H1 (cell line): ENCODE measurements at regions not wholly inside any gene's neighbourhood (a gene's known extent, or its start where the extent isn't known, plus 50 kb on each side); places are given as distances from the start of the nearest gene placed in this dataset.
A peak's percentile ranks its signal among the peaks of the same experiment; 100 is the strongest.

ENCODE experiments used
- CTCF ChIA-PET: fragments of 300-600 bp; sonication (Branson Sonifier 250); formaldehyde crosslinking; loops from one replicate; lab custom pipeline; 2021; ENCODE audit not compliant: partially characterized antibody; lab: Charles Lee
- POLR2A ChIA-PET: fragments of 300-600 bp; sonication (Branson Sonifier 250); formaldehyde crosslinking; loops from one replicate; lab custom pipeline; 2021; ENCODE audit warnings: inconsistent platforms; ENCODE audit not compliant: partially characterized antibody; lab: Charles Lee
- DNase-seq, 2 experiments: peaks; one replicate each; pipeline versions ENCODE4 v3.0.0 to v3.0.0-alpha.2; 2010 to 2022; ENCODE audit warnings: low spot score in 2 of 2, low read depth in 1 of 2, mixed read lengths in 1 of 2
- FAIRE-seq: peaks from 2 replicates; lab custom pipeline; 2011; peaks lifted over from hg19 to GRCh38; lab: Jason Lieb, UNC
- H2AFZ ChIP-seq: 2 replicates; pipeline ENCODE4 v1.8.1; 2012; ENCODE audit warnings: low read length, inconsistent platforms
- H2AK5ac ChIP-seq: 2 replicates; pipeline ENCODE4 v1.6.1; 2013; ENCODE audit warnings: low read depth, low read length
- H2BK120ac ChIP-seq: replicated peaks from 2 replicates; pipeline ENCODE3; 2013; ENCODE audit warnings: low read depth, low read length, inconsistent platforms
- H2BK12ac ChIP-seq: 2 replicates; pipeline ENCODE4 v1.6.1; 2013; ENCODE audit warnings: low read depth, low read length
- H2BK15ac ChIP-seq: 2 replicates; pipeline ENCODE4 v1.6.1; 2013; ENCODE audit warnings: low read length
- H2BK20ac ChIP-seq: 2 replicates; pipeline ENCODE4 v1.6.1; 2013; ENCODE audit warnings: low read length
- H2BK5ac ChIP-seq: 2 replicates; pipeline ENCODE4 v1.6.1; 2013; ENCODE audit warnings: low read depth, low read length
- H3K14ac ChIP-seq: 2 replicates; pipeline ENCODE4 v1.6.1; 2013; ENCODE audit warnings: inconsistent platforms; ENCODE audit not compliant: insufficient read length
- H3K18ac ChIP-seq: 2 replicates; pipeline ENCODE4 v1.6.1; 2013; ENCODE audit warnings: low read length; ENCODE audit errors: extremely low read depth
- H3K23ac ChIP-seq: 2 replicates; pipeline ENCODE4 v1.6.1; 2013; ENCODE audit warnings: inconsistent platforms; ENCODE audit not compliant: insufficient read length
- H3K23me2 ChIP-seq: 2 replicates; pipeline ENCODE4 v1.6.1; 2013; ENCODE audit warnings: low read depth, low read length
- H3K27ac ChIP-seq: 2 replicates; pipeline ENCODE4 v1.6.1; 2011; ENCODE audit warnings: low read depth, low read length, inconsistent platforms
- H3K27me3 ChIP-seq, 4 experiments: replicated peaks in 1 of 4; 1 replicate in 1 of 4; 2 replicates in 3 of 4; pipeline versions ENCODE4 v1.6.1 to v1.8.1; 2011 to 2013; ENCODE audit warnings: low read length in 3 of 4, mild to moderate bottlenecking in 3 of 4, inconsistent platforms in 2 of 4, mixed read lengths in 2 of 4, moderate library complexity in 1 of 4; ENCODE audit not compliant: control insufficient read depth in 3 of 4, insufficient read depth in 3 of 4; ENCODE audit errors: extremely low read depth in 1 of 4
- H3K36me3 ChIP-seq, 4 experiments: 2 replicates each; pipeline versions ENCODE4 v1.6.1 to v1.8.1; 2011 to 2013; ENCODE audit warnings: mild to moderate bottlenecking in 4 of 4, low read length in 3 of 4, moderate library complexity in 2 of 4, control low read depth in 1 of 4, inconsistent platforms in 1 of 4; ENCODE audit not compliant: insufficient read depth in 4 of 4, control insufficient read depth in 2 of 4
- H3K4ac ChIP-seq: replicated peaks from 2 replicates; pipeline ENCODE3; 2013; ENCODE audit warnings: low read length, low read depth, mixed read lengths, inconsistent platforms; ENCODE audit not compliant: insufficient read length
- H3K4me1 ChIP-seq, 4 experiments: replicated peaks in 1 of 4; 1 replicate in 1 of 4; 2 replicates in 3 of 4; pipeline versions ENCODE4 v1.6.1 to v1.8.1; 2011 to 2013; ENCODE audit warnings: low read length in 3 of 4, inconsistent platforms in 2 of 4, mixed read lengths in 1 of 4; ENCODE audit not compliant: insufficient read depth in 4 of 4, control insufficient read depth in 3 of 4
- H3K4me2 ChIP-seq, 2 experiments: 2 replicates each; pipeline versions ENCODE4 v1.6.1 to v1.8.1; 2011 to 2013; ENCODE audit warnings: low read depth in 2 of 2, low read length in 2 of 2, control low read depth in 1 of 2, inconsistent platforms in 1 of 2, mild to moderate bottlenecking in 1 of 2; ENCODE audit not compliant: insufficient read depth in 1 of 2
- H3K4me3 ChIP-seq, 4 experiments: fragments of 200-600, 300-600 bp in 1 of 4; sonication (generic), shearing (Covaris generic), sonication (Bioruptor Twin) in 1 of 4; 2 replicates each; pipeline versions ENCODE4 v1.5.1 to v1.8.1; 2011 to 2016; ENCODE audit warnings: low read length in 4 of 4, low read depth in 3 of 4, control low read depth in 2 of 4, inconsistent platforms in 2 of 4, mild to moderate bottlenecking in 2 of 4, mixed read lengths in 1 of 4, moderate library complexity in 1 of 4; ENCODE audit not compliant: insufficient read depth in 2 of 4; ENCODE audit errors: extremely low read depth in 1 of 4
- H3K56ac ChIP-seq: replicated peaks from 2 replicates; pipeline ENCODE3; 2013; ENCODE audit warnings: low read depth, mild to moderate bottlenecking, mixed read lengths, low read length, inconsistent platforms; ENCODE audit not compliant: insufficient read length
- H3K79me1 ChIP-seq: 2 replicates; pipeline ENCODE4 v1.6.1; 2013; ENCODE audit warnings: low read depth, low read length, control low read depth
- H3K79me2 ChIP-seq, 2 experiments: 2 replicates each; pipeline versions ENCODE4 v1.6.1 to v1.8.1; 2012 to 2013; ENCODE audit warnings: low read length in 2 of 2, mild to moderate bottlenecking in 2 of 2, inconsistent platforms in 1 of 2; ENCODE audit not compliant: insufficient read depth in 2 of 2, control insufficient read depth in 1 of 2
- H3K9ac ChIP-seq, 4 experiments: replicated peaks in 1 of 4; 1 replicate in 1 of 4; 2 replicates in 3 of 4; pipeline versions ENCODE4 v1.6.1 to v1.8.1; 2011 to 2013; ENCODE audit warnings: low read depth in 3 of 4, low read length in 3 of 4, control low read depth in 2 of 4, mild to moderate bottlenecking in 2 of 4, moderate library complexity in 2 of 4, inconsistent platforms in 1 of 4; ENCODE audit errors: extremely low read depth in 1 of 4
- H3K9me3 ChIP-seq, 2 experiments: 2 replicates each; pipeline versions ENCODE4 v1.6.1 to v1.8.1; 2012 to 2013; ENCODE audit warnings: mild to moderate bottlenecking in 2 of 2, moderate library complexity in 2 of 2, control low read depth in 1 of 2, inconsistent platforms in 1 of 2, low read depth in 1 of 2, low read length in 1 of 2, mixed read lengths in 1 of 2; ENCODE audit not compliant: insufficient read depth in 2 of 2
- H4K20me1 ChIP-seq, 2 experiments: replicated peaks in 1 of 2; 2 replicates each; pipeline versions ENCODE3 to v1.8.1; 2011 to 2013; ENCODE audit warnings: inconsistent platforms in 2 of 2, low read length in 2 of 2, mild to moderate bottlenecking in 1 of 2; ENCODE audit not compliant: insufficient read depth in 2 of 2, control insufficient read depth in 1 of 2
- H4K5ac ChIP-seq: 2 replicates; pipeline ENCODE4 v1.6.1; 2013; ENCODE audit warnings: low read length, low read depth, mixed read lengths, inconsistent platforms; ENCODE audit not compliant: insufficient read length
- H4K8ac ChIP-seq: 2 replicates; pipeline ENCODE4 v1.8.0; 2013; ENCODE audit warnings: mild to moderate bottlenecking, moderate library complexity, low read length, inconsistent platforms; ENCODE audit not compliant: insufficient read depth; ENCODE audit errors: extremely low read depth
- H4K91ac ChIP-seq: replicated peaks from 2 replicates; pipeline ENCODE3; 2013; ENCODE audit warnings: low read length, mixed read lengths, inconsistent platforms; ENCODE audit not compliant: insufficient read length
- KDM5A ChIP-seq: fragments of 200-600 bp; IDR thresholded peaks from 2 replicates; pipeline ENCODE4 v1.7.1; 2012; ENCODE audit warnings: mild to moderate bottlenecking, low read length, inconsistent platforms, mixed read lengths
- WGBS, 2 experiments: shearing (Covaris generic) in 1 of 2; methylation state at CpG; one replicate each; pipeline versions ENCODE4 v1.1.6 to v1.1.7; 2013 to 2015; ENCODE audit warnings: low lambda C conversion rate in 2 of 2, mixed read lengths in 2 of 2, inconsistent platforms in 1 of 2, low coverage in 1 of 2, missing lambda C conversion rate in 1 of 2; ENCODE audit not compliant: insufficient replicate concordance in 2 of 2, insufficient coverage in 1 of 2, insufficient read length in 1 of 2; ENCODE audit errors: extremely low coverage in 1 of 2, missing lambda C conversion rate in 1 of 2; 5-methylcytosine and 5-hydroxymethylcytosine counted together
- TF ChIP-seq, protein P1 (sequence below): IDR thresholded peaks from 2 replicates; pipeline ENCODE4 v1.6.1; 2012; ENCODE audit warnings: inconsistent platforms
- TF ChIP-seq, protein P2 (sequence below): IDR thresholded peaks from 2 replicates; pipeline ENCODE4 v1.6.1; 2012; ENCODE audit warnings: inconsistent platforms

DNA sequence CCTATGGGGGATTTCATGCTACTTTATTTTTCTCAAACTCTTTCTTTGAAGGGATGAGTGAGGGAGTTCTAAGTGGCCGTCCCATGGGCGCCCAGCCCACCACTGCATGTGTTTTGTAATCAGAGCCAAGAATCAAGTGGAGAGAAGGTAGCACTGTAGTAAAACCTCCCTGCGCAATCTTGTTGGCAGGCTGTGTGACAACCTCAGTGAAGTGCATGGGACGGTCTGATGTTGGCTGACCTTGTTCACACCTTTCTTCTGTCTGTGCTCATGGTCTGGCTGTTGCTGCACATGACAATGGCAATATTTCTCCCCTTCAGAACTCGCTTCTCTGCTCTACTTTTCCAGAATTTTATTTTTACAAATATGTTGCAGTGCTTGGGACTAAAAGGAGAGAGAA, 71.2 kb upstream of the SHISA3 start:
- POLR2A ChIA-PET = interaction anchor here (0.6 kb wide), 1 partner anchor 24 kb away, joined by 4 read pairs; no protein-coding TSS in a partner anchor
- no peak for FAIRE-seq
- H3K14ac ChIP-seq = no peak overlapping the region
- H4K91ac ChIP-seq = peak overlapping the region; percentile 87
- H3K27ac ChIP-seq = no peak overlapping the region
- H3K18ac ChIP-seq = 0 out of 2 replicates have a peak overlapping the region, but pooled peaks have one; percentile 74
- WGBS, 2 experiments = 87% methylated on average over 5 of the region's 5 CpGs; no CpG with 5 or more reads in 1 of the 2 experiments
- H2AK5ac ChIP-seq = no peak overlapping the region
- H3K79me1 ChIP-seq = no peaks in the 10 kb centered on the region
- H4K5ac ChIP-seq = no peak overlapping the region
- peak overlapping the region; percentile 97; the same call in 1 of the 2 replicates for H2BK20ac ChIP-seq
- no peak overlapping the region for H3K56ac ChIP-seq
- H3K4ac ChIP-seq = no peak overlapping the region
- TF ChIP-seq, protein P1, sequence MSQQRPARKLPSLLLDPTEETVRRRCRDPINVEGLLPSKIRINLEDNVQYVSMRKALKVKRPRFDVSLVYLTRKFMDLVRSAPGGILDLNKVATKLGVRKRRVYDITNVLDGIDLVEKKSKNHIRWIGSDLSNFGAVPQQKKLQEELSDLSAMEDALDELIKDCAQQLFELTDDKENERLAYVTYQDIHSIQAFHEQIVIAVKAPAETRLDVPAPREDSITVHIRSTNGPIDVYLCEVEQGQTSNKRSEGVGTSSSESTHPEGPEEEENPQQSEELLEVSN = peak; percentile 54; the same call in 1 of the 2 replicates
- no peak for TF ChIP-seq KDM5A
- TF ChIP-seq, protein P2, sequence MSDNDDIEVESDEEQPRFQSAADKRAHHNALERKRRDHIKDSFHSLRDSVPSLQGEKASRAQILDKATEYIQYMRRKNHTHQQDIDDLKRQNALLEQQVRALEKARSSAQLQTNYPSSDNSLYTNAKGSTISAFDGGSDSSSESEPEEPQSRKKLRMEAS = peak; percentile 58; the same call in 1 of the 2 replicates
- no peak overlapping the region for H3K23ac ChIP-seq
- H4K8ac ChIP-seq = no peak overlapping the region
- H3K9me3 ChIP-seq = peaks cover 2 to 3% of the 10 kb centered on the region in 2 experiments; a peak in 1 of 4 replicates
- no peak overlapping the region for H3K9ac ChIP-seq
- peak overlapping the region; percentile 36 for H2BK120ac ChIP-seq
- H4K20me1 ChIP-seq = no peaks in the 10 kb centered on the region
- no peak overlapping the region for H3K4me3 ChIP-seq
- peak overlapping the region; percentile 64; the same call in 1 of the 2 replicates for H2BK5ac ChIP-seq
- no peaks in the 10 kb centered on the region for H3K27me3 ChIP-seq
- DNase-seq = no peak
- CTCF ChIA-PET = no interaction called here
- no peaks in the 10 kb centered on the region for H3K79me2 ChIP-seq
- no peak overlapping the region for H2BK15ac ChIP-seq
- 0 out of 2 replicates have a peak overlapping the region, but pooled peaks have one; percentile 30 for H2AFZ ChIP-seq
- no peak overlapping the region for H3K4me2 ChIP-seq
- peaks cover 0 to 6% (median 0%) of the 10 kb centered on the region in 4 experiments; a peak in 2 of 8 replicates for H3K36me3 ChIP-seq
- 0 out of 2 replicates have a peak overlapping the region, but pooled peaks have one; percentile 51 for H2BK12ac ChIP-seq
- H3K23me2 ChIP-seq = no peaks in the 10 kb centered on the region
- H3K4me1 ChIP-seq = no peaks in the 10 kb centered on the region; a peak in 1 of 7 replicates
